ENCODE measurements at regions not wholly inside any gene's neighbourhood (a gene's known extent, or its start where the extent isn't known, plus 50 kb on each side); places are given as distances from the start of the nearest gene placed in this dataset.

DNA sequence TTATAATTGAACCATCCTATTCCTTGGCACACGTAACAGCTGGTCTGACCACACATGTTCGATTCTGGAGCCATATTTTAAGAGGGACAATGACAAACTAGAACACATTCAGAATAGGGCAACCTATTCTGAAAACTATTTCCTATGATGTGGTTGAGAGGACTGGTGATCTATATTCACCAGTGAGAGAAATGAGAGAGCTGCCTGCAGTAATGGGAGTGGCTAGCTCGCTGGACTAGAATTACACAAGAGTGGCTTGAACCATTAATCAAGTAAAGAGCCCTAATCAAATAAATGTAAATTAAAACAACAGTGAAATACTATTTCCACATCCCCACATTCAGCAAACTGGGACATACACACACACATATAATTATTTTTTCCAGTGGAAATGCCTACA, 55.3 kb upstream of the LY86 start:
- dilution Hi-C loops (cut with MboI; ENCODE audit: extremely low pct_ligation_motif_present, low sequenced_read_pairs): no loop called here
- no peaks in the 10 kb centered on the region for H3K36me3 ChIP-seq (ENCODE audit: control insufficient read depth in 2 of 2, extremely low read depth in 1 of 2, insufficient read depth in 2 of 2, low read length in 2 of 2)
- no peaks in the 10 kb centered on the region for H3K9me1 ChIP-seq (replicated peaks; ENCODE audit: control insufficient read depth, extremely low read depth, insufficient read depth, low read length)
- H3K79me2 ChIP-seq (ENCODE audit: control insufficient read depth, insufficient read depth, low read length): no peaks in the 10 kb centered on the region
- TF ChIP-seq, protein P1, sequence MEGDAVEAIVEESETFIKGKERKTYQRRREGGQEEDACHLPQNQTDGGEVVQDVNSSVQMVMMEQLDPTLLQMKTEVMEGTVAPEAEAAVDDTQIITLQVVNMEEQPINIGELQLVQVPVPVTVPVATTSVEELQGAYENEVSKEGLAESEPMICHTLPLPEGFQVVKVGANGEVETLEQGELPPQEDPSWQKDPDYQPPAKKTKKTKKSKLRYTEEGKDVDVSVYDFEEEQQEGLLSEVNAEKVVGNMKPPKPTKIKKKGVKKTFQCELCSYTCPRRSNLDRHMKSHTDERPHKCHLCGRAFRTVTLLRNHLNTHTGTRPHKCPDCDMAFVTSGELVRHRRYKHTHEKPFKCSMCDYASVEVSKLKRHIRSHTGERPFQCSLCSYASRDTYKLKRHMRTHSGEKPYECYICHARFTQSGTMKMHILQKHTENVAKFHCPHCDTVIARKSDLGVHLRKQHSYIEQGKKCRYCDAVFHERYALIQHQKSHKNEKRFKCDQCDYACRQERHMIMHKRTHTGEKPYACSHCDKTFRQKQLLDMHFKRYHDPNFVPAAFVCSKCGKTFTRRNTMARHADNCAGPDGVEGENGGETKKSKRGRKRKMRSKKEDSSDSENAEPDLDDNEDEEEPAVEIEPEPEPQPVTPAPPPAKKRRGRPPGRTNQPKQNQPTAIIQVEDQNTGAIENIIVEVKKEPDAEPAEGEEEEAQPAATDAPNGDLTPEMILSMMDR (IDR thresholded peaks at IDR 0.05; ENCODE audit: extremely low read depth in 1 of 2, insufficient read depth in 1 of 2, low read depth in 1 of 2, low read length in 2 of 2): no peak
- no peak for TF ChIP-seq POLR2AphosphoS5 (IDR thresholded peaks at IDR 0.05; ENCODE audit: insufficient read depth, low read depth, low read length)
- TF ChIP-seq GATA2 (IDR thresholded peaks at IDR 0.05; ENCODE audit: insufficient read depth, insufficient read length, low read depth, low read length): no peak
- TF ChIP-seq MYC (IDR thresholded peaks at IDR 0.05; ENCODE audit: low read depth, low read length): no peak
- TF ChIP-seq EZH2 (IDR thresholded peaks at IDR 0.05; ENCODE audit: borderline replicate concordance, low read depth, low read length, severe bottlenecking): no peak
- no peak for TF ChIP-seq JUN (IDR thresholded peaks at IDR 0.05; ENCODE audit: borderline replicate concordance, insufficient read depth, insufficient read length, low read depth)
- no peak for TF ChIP-seq POLR2A (IDR thresholded peaks at IDR 0.05; ENCODE audit: low read depth, low read length)
- TF ChIP-seq MAX (IDR thresholded peaks at IDR 0.05; ENCODE audit: insufficient read depth, insufficient read length): no peak
- CTCF ChIA-PET: interaction anchor here (0.8 kb wide), 1 partner anchor 24 kb away, joined by 3 read pairs; no protein-coding TSS in a partner anchor
- H3K27ac ChIP-seq (ENCODE audit: insufficient read depth, low read depth, low read length): no peak overlapping the region
- no peaks in the 10 kb centered on the region for H4K20me1 ChIP-seq (replicated peaks; ENCODE audit: control insufficient read depth, extremely low read depth, insufficient read depth, low read length)
- H3K27me3 ChIP-seq (ENCODE audit: control insufficient read depth in 2 of 2, insufficient read depth in 2 of 2, low read length in 2 of 2): no peaks in the 10 kb centered on the region
- no TSS peak for BruUV-seq (replicated peaks)
- H3K4me3 ChIP-seq (replicated peaks in 1 of 3; ENCODE audit: insufficient read depth in 1 of 3, low read depth in 1 of 3, low read length in 3 of 3): no peak overlapping the region
- no peak overlapping the region for H3K4me2 ChIP-seq (ENCODE audit: insufficient read depth, low read length)
- no peak overlapping the region for H3K9ac ChIP-seq (replicated peaks; ENCODE audit: extremely low read depth, insufficient read depth, low read length)
- intact Hi-C loops (cut with micrococcal nuclease): no loop called here
- H3K9me3 ChIP-seq (replicated peaks; ENCODE audit: control insufficient read depth, insufficient read depth, low read length): no peaks in the 10 kb centered on the region
- FAIRE-seq (no peak), DNase-seq (ENCODE audit: low read depth, low spot score) (no peak)
- POLR2A ChIA-PET: no interaction called here
- no peaks in the 10 kb centered on the region for H3K4me1 ChIP-seq (ENCODE audit: control insufficient read depth, extremely low read depth, insufficient read depth, low read length)
- no peak overlapping the region for H2AFZ ChIP-seq (ENCODE audit: low read depth, low read length)

Data from endothelial cell of umbilical vein (primary cell).